DMS153 treated with DMSO at 0.1 percent for 48 hours (cell line): ENCODE measurements at regions not wholly inside any gene's neighbourhood (a gene's known extent, or its start where the extent isn't known, plus 50 kb on each side); places are given as distances from the start of the nearest gene placed in this dataset.
"Not testable (repeated sequence)": the region's sequence is repeated elsewhere in the genome, so short reads cannot be mapped to it uniquely, and the experiment has no call there.

Experiments
- DNase-seq: peaks from one replicate; lab custom pipeline; 2025; ENCODE audit not compliant: unreplicated experiment; lab: John Stamatoyannopoulos, UW

DNA sequence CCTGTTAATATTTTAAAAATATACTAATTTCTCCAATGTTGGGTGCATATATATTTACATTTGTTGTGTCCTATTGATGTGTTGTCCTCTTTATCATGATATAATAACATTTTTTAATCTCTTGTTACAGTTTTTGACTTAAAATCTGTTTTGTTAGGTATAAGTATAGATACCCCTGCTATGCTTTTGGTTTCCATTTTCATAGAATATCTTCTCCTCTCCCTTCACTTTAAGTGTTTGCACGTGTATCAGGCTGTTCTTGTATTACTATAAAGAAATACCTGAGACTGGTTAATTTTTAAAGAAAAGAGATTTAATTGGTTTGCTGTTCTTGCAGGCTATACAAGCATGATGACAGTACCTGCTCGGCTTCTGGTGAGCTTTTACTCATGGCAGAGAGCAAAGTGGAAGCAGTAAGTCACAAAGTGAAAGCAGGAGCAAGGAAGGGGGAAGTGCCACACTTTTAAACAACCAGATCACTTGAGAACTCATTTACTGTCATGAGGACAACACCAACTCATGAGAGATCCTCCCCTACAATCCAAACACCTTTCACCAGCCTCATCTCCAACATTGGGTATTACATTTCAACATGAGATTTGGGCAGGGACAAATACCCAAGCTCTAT is 340.5 kb upstream of the SYNCRIP start:
- no peak for DNase-seq

GRCh38 chr6:85977661-85978060 is 335.0 kb upstream of the SYNCRIP start:
- DNase-seq = no peak

GRCh38 chr6:85975957-85976356 is 333.3 kb upstream of the SYNCRIP start:
- no peak for DNase-seq

GRCh38 chr6:85971238-85971637 is 328.6 kb upstream of the SYNCRIP start:
- no peak for DNase-seq

- DNase-seq = no peak
These were observed 324.1 kb upstream of the SYNCRIP start for GRCh38 chr6:85966828-85967227.

- DNase-seq = no peak
These were observed 319.1 kb upstream of the SYNCRIP start for GRCh38 chr6:85961746-85962145.

GRCh38 chr6:85961125-85961524 is 318.4 kb upstream of the SYNCRIP start:
- no peak for DNase-seq

DNA sequence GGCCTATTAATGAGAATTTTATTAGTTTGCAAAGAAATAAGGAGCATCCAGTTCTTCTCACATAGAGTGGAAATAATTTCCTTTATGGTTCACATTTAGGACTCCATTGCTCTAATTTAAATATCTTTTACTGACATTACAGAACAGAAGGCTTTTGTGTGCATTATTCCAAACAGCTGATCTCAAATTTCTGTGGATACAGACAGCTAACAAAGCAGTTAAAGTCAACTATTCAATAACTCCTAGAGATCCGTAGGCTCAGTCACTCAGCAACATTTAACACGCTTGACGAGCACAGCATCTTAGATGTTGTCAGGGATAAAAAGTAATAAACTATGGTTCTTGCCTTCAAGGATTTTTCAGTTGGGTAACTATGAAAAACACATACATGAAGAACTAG is 305.8 kb upstream of the SYNCRIP start:
- no peak for DNase-seq

GRCh38 chr6:85945459-85946185 is 302.9 kb upstream of the SYNCRIP start:
- DNase-seq = no peak

- no peak for DNase-seq
These were observed 302.1 kb upstream of the SYNCRIP start for GRCh38 chr6:85944776-85945175.

DNA sequence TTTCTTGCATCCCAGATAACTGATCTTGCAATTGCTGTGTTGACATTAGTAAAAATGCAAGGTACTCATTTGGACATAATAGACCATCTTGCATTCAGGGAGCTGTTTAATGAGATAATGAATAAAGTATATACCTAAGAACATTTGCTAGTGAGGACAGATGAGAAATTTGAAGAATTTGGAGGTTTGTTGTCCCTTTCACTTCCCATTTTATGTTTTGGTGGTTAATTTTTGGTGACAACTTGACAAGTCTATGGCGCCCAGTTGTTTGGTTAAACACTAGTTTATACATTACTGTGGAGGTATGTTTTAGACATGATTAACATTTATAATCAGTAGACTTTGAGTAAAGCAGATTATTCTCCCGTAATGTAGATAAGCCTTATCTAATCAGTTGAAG is 300.2 kb upstream of the SYNCRIP start:
- no peak for DNase-seq

- DNase-seq = no peak
These were observed 294.2 kb upstream of the SYNCRIP start for GRCh38 chr6:85936916-85937315.

- DNase-seq = peak; percentile 77
These were observed 280.3 kb upstream of the SYNCRIP start for GRCh38 chr6:85923013-85923430.

GRCh38 chr6:85920782-85921181 is 278.1 kb upstream of the SYNCRIP start:
- peak; percentile 16 for DNase-seq

DNA sequence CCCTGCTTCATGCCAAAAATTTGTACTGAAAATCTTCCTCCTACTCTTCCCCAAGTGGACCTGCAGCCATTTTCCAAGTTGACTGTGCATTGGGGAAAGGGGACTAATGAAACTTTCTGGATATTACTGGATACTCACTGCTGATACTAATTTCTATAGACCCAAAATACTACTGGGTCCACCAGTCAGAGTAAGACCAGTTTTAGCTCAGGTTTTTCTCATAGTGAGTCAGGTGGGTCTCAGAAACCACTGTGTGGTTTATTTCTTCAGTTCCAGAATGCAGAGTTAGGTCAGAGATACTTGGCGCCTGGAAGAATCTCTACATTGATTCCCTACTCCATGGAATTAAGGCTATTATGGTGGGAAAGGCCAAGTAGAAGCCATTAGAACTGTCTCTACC is 274.8 kb upstream of the SYNCRIP start:
- no peak for DNase-seq

DNA sequence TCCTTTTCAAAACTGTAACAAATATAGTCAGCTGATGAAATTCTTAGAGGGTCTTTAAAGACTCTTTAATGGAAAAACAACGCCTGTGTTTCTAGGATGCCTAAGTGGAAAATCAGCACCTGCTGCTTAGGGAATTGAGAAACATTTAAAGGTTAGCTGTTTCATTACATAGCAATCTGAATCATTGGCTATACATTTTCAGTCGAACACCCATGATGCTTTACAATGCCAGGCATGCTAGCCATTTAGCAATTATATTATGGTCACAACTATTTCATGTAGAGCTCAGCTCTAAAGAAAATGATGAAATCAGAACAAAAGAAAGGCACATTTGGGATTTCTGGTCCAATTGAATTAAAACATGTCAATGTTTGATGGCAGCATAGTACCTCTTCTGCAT is 270.3 kb upstream of the SYNCRIP start:
- DNase-seq = no peak

DNA sequence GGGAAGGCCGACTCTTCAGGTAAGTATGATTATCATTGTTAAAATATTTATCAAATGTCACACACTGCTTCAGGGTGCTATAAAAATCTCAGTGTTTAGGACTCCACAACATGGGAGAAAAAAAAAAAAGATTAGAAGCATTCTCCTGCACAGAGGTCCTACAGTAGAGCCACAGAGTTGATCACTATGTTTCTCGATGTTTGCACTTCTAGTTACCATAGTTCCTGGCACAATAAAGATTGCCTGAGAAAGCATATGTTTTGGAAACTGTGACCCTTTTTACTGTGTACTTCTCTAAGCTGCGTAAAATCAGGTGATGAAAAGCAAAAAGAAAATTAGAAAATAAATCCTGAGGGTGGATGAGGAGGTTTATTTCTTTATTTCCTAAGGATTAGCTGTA is 269.9 kb upstream of the SYNCRIP start:
- DNase-seq = no peak

DNA sequence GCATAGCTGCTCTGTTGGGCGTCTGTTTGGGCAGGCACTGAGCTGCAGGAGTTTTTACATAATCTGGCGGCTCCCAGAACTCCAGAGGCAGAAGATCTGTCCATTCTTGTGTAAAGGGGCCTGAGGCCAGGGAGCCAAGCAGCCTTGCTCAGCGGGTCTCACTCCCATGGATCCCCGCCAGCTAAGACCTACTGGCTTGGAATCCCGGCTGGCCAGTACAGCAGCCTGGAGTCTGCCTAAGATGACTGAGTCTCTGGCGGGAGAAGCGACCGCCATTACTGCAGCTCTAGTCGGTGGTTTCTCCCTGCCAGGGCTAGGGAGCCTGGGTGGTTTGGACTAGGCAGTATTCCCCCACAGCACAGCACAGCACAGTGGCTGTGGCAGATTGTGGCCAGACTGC is 268.4 kb upstream of the SYNCRIP start:
- DNase-seq = no peak

- not testable (repeated sequence) for DNase-seq
These were observed 265.4 kb upstream of the SYNCRIP start for GRCh38 chr6:85908120-85908519.

GRCh38 chr6:85892346-85892745 is 249.7 kb upstream of the SYNCRIP start:
- no peak for DNase-seq

DNA sequence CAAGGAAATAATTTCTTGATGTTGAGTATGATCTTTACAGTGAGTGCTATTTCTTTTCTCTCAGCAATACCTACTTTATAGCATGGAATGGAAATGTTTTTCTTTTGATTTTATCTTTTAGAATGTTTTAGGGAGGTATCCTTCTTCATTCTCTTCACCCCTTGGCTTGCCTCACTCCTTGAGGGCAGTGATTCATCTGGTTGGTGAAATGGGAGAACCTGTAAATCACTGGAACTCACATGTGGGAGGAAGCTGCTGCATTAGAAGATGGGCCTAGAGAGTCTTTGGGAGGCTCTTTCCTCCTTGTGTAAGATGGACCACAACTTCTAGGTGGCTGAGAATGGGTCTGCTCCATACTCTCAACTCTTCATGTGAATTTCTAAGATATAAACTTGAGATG is 244.8 kb upstream of the SYNCRIP start:
- DNase-seq = no peak

- no peak for DNase-seq
These were observed 226.0 kb upstream of the SYNCRIP start for GRCh38 chr6:85868685-85869084.

DNA sequence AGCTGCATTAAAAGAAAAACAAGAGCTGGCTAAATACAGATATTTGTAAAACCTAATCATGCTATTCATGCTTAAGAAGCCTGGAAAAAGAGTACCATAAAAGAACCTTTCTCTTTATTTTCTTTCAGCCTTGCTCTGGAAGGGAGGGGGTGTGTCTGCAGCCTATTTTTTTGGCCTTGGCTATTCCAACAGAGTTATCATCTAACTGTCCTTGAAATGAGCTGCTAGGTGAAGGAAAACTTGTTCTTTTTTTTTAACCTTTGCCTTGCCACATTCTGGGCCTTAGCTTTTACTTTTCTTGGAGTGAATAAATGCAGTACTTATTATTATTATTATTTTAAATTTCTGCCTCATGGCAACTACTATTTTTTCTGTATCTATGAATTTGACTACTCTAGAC is 224.9 kb upstream of the SYNCRIP start:
- no peak for DNase-seq
